Right cardiac atrium (tissue), 5 donors: ENCODE measurements at regions not wholly inside any gene's neighbourhood (a gene's known extent, or its start where the extent isn't known, plus 50 kb on each side); places are given as distances from the start of the nearest gene placed in this dataset.

Experiments
- ATAC-seq, 2 donors: fragments of 200-7000 bp; cut with Tn5 transposase; one replicate each; pipeline versions ENCODE4 v1.8.0 to v1.9.1; 2020; ENCODE audit warnings: moderate library complexity in 2 of 2, mild to moderate bottlenecking in 1 of 2
- DNase-seq, 3 donors: peaks; one replicate each; pipeline ENCODE4 v3.0.0-alpha.2; 2020
- H3K27ac ChIP-seq: one replicate; pipeline ENCODE4 v1.5.1; 2013; ENCODE audit warnings: mild to moderate bottlenecking, low read length, control low read depth, moderate library complexity
- H3K27me3 ChIP-seq: one replicate; pipeline ENCODE4 v1.6.1; 2013; ENCODE audit not compliant: control insufficient read depth, insufficient read depth
- H3K4me1 ChIP-seq: one replicate; pipeline ENCODE4 v1.6.1; 2013; ENCODE audit warnings: low read length; ENCODE audit not compliant: control insufficient read depth, insufficient read depth
- H3K4me3 ChIP-seq: one replicate; pipeline ENCODE4 v1.5.1; 2013; ENCODE audit warnings: low read length, control low read depth
- H3K9me3 ChIP-seq: one replicate; pipeline ENCODE4 v1.6.1; 2013; ENCODE audit warnings: low read length; ENCODE audit not compliant: control insufficient read depth
- WGBS: extraction: QIAGEN DNeasy Blood & Tissue Kit; methylation state at CpG from one replicate; pipeline ENCODE4 v1.1.7; 2013; 5-methylcytosine and 5-hydroxymethylcytosine counted together
- intact Hi-C, 4 donors: fragments of 100-400 bp; cut with DNase I; formaldehyde crosslinking; loops; one replicate each; pipeline versions ENCODE4 v1.11.0 to v1.14.0; 2022 to 2023
- donor health status: healthy with polysubstance abuse.
- donor health status: DM: no; HTN: yes; CAD: no.
- donor health status: DM: no; HTN: no; CAD: no.
- donor health status: DM: no; HTN: yes; CAD: no; lungs with severe emphysema.
- donor health status: DM: yes; HTN: yes; CAD: no.

- H3K27ac ChIP-seq, result no peak overlapping the region
- DNase-seq, result no peak
- no peaks in the 10 kb centered on the region for H3K4me1 ChIP-seq
- WGBS, result 92% methylated on average over 2 of the region's 2 CpGs
- no peak overlapping the region for H3K4me3 ChIP-seq
- H3K9me3 ChIP-seq, result no peaks in the 10 kb centered on the region
- H3K27me3 ChIP-seq, result no peaks in the 10 kb centered on the region
- intact Hi-C loops, result no loop called here
- ATAC-seq, result no peak
Measured at GRCh38 chr16:79748629-79749028, 148.1 kb upstream of the MAF start.

DNA sequence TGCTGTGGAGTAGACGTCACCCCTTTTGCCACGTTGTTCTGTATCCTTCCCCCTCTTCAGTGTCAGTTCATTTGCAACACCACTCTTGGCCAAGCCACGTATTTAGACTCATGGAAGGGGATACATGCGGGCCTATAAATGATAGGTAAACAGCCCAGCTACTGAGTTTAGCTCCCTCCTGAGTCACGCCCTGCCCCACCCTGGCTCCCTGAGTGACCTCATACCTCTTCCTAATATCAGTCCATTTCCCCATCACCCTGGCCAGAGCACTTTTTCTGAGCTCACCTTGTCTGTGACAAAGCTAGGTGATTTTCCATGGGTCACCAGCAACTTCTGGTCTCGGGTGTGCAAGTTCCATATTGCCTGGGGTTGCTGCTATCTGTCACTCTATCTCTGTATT is 147.2 kb upstream of the MAF start:
- no peaks in the 10 kb centered on the region for H3K9me3 ChIP-seq
- H3K4me3 ChIP-seq, result no peak overlapping the region
- H3K27ac ChIP-seq, result no peak overlapping the region
- no peaks in the 10 kb centered on the region for H3K4me1 ChIP-seq
- DNase-seq, result no peak
- intact Hi-C loops, result no loop called here
- H3K27me3 ChIP-seq, result no peaks in the 10 kb centered on the region
- ATAC-seq, result no peak
- 95% methylated on average over 6 of the region's 6 CpGs for WGBS

DNA sequence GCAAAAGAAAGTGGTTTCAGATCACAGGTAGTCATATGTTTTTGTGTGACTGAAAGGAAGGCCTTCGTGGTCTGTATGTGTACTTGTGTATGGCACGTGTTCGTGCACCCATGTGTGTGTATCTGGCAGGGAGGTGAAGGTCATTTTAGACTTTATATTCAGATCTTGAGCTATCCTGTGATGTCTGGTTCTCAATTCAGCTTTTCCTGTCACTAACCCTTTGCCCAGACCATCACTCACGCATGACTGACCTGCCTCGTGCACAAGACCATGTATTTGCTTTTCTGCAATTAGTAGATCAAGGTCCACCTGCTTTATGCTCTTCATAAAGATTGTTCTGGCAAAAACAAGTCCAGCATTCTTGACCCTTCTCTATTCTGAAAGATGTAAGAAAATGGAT is 139.7 kb upstream of the MAF start:
- Histone ChIP-seq H3K27ac (no peak overlapping the region), H3K4me1 (no peaks in the 10 kb centered on the region), H3K27me3 (no peaks in the 10 kb centered on the region), H3K4me3 (no peak overlapping the region), H3K9me3 (no peaks in the 10 kb centered on the region)
- no peak for ATAC-seq
- WGBS, result 98% methylated on average over 5 of the region's 5 CpGs
- DNase-seq, result no peak
- intact Hi-C loops, result no loop called here

- DNase-seq, result no peak
- ATAC-seq, result no peak
- intact Hi-C loops, result loop anchor here in 1 of 4 donors (10.0 kb wide), 1 partner anchor 80 kb away; no protein-coding TSS in a partner anchor
Measured at GRCh38 chr16:79735271-79735670, 134.7 kb upstream of the MAF start.

GRCh38 chr16:79734721-79735120 is 134.2 kb upstream of the MAF start:
- Histone ChIP-seq H3K4me3 (no peak overlapping the region), H3K9me3 (no peaks in the 10 kb centered on the region), H3K27me3 (no peaks in the 10 kb centered on the region), H3K27ac (no peak overlapping the region), H3K4me1 (no peaks in the 10 kb centered on the region)
- ATAC-seq (no peak), DNase-seq (no peak)
- intact Hi-C loops, result loop anchor here in 1 of 4 donors (10.0 kb wide), 1 partner anchor 80 kb away; no protein-coding TSS in a partner anchor
- WGBS, result 61% methylated on average over 2 of the region's 2 CpGs

More at GRCh38 chr16:79735271-79735670, 134.7 kb upstream of the MAF start:
- H3K4me1 ChIP-seq, result no peaks in the 10 kb centered on the region
- no peaks in the 10 kb centered on the region for H3K9me3 ChIP-seq
- H3K4me3 ChIP-seq, result no peak overlapping the region
- H3K27ac ChIP-seq, result no peak overlapping the region
- no peaks in the 10 kb centered on the region for H3K27me3 ChIP-seq

DNA sequence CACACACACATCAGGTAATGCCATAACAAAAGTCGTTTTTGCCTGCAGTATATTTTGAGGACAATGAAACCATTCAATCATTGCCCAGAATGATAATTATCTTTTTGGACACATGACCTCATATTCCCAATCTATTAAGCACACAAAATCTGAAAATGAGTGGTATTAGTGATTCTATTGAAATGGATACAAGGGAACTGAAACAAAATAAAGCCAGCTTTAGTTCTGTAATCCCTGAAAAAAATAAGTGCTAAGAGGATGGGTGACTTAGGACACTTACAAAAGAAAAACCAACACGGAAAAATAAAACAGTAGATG is 128.3 kb upstream of the MAF start:
- ATAC-seq, result no peak

GRCh38 chr16:79728048-79728922 is 127.7 kb upstream of the MAF start:
- Histone ChIP-seq H3K27ac (no peak overlapping the region), H3K4me3 (no peak overlapping the region), H3K27me3 (no peaks in the 10 kb centered on the region), H3K9me3 (no peaks in the 10 kb centered on the region), H3K4me1 (no peaks in the 10 kb centered on the region)
- intact Hi-C loops, result no loop called here
- DNase-seq (no peak), ATAC-seq (no peak)
- 55% methylated on average over 4 of the region's 4 CpGs for WGBS

More for the DNA sequence above, 128.3 kb upstream of the MAF start:
- no peak for DNase-seq
- Histone ChIP-seq H3K9me3 (no peaks in the 10 kb centered on the region), H3K27me3 (no peaks in the 10 kb centered on the region), H3K27ac (no peak overlapping the region), H3K4me1 (no peaks in the 10 kb centered on the region), H3K4me3 (no peak overlapping the region)
- intact Hi-C loops, result no loop called here
- 64% methylated on average over 2 of the region's 2 CpGs for WGBS

DNA sequence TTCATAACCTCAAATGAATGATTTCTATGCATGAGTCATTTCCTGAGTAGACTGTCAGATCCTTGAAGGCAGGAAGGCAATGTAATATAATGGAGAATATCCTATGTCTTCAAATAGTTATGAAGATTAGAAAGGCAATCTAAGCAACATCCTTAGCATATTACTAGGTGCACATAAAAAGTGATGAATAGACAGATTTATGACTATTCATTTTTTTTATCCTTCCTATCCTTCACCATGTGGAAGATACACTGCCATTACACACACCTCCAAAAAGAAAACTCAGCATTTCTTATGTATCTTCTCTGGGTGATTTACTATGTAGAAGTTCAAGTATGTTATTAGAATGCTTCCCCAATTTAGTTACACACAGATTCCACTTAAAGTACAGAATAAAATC is 126.4 kb upstream of the MAF start:
- H3K27ac ChIP-seq, result no peak overlapping the region
- H3K27me3 ChIP-seq, result no peaks in the 10 kb centered on the region
- no peaks in the 10 kb centered on the region for H3K9me3 ChIP-seq
- H3K4me1 ChIP-seq, result no peaks in the 10 kb centered on the region
- DNase-seq (no peak), ATAC-seq (no peak)
- no peak overlapping the region for H3K4me3 ChIP-seq
- intact Hi-C loops, result no loop called here

DNA sequence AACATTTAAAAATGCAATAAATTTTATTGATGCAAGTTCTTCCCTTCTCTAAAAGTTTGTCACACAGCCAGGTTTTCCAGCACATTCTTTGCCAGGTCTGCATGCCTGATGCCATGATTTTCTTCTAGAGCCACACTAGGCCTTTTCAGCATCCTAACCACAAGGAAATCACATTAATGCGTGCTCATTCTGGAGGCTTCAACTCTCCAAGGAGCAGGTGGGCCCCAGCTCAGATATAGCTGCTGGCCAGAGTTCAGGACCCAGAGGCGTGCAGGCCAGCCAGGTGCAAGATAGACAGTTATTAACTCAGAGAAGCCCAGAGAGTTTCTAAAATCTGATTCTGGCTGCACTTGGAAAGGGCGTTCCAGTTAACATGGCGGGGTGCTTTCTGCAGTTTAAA is 124.5 kb upstream of the MAF start:
- no peak for ATAC-seq
- no peak overlapping the region for H3K4me3 ChIP-seq
- intact Hi-C loops, result no loop called here
- WGBS, result 87% methylated on average over 4 of the region's 4 CpGs
- H3K27me3 ChIP-seq, result no peaks in the 10 kb centered on the region
- no peaks in the 10 kb centered on the region for H3K4me1 ChIP-seq
- no peak overlapping the region for H3K27ac ChIP-seq
- H3K9me3 ChIP-seq, result no peaks in the 10 kb centered on the region
- DNase-seq, result no peak

DNA sequence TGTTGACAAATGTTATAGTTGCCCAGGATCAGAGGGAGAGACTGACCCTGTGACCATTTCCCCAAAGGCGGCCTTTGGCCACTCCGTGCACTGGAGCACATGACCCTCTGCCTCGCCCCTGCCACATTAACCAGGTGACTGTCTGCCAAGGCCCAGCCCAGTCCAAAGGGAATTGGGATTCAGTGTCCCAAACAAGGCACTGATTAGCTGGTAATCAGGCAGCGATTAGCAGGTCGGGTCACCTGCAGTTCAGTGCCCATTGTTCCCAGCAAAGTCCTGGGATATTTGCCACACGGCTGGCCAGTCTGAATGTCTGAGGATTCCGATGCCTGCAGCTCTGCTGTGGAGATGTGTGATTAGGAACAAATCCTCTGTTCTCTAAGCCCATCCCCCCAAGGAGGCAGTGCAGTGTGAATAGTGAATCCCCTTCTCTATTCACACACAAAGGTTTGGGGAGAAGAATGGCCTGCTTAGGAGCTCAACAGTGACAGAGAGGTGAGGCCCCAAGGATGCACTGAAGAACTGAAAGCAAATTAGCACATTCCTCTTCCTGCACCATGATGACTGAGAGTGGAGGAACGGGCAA is 123.1 kb upstream of the MAF start:
- H3K4me1 ChIP-seq, result no peaks in the 10 kb centered on the region
- no peaks in the 10 kb centered on the region for H3K9me3 ChIP-seq
- no peaks in the 10 kb centered on the region for H3K27me3 ChIP-seq
- ATAC-seq (no peak), DNase-seq (no peak)
- WGBS, result 88% methylated on average over 8 of the region's 8 CpGs
- H3K27ac ChIP-seq, result no peak overlapping the region
- intact Hi-C loops, result no loop called here
- H3K4me3 ChIP-seq, result no peak overlapping the region

GRCh38 chr16:79721270-79721669 is 120.7 kb upstream of the MAF start:
- no peak for ATAC-seq

More at GRCh38 chr16:79721270-79721669, 120.7 kb upstream of the MAF start:
- intact Hi-C loops, result no loop called here
- no peak for DNase-seq
- Histone ChIP-seq H3K4me1 (no peaks in the 10 kb centered on the region), H3K27me3 (no peaks in the 10 kb centered on the region), H3K9me3 (no peaks in the 10 kb centered on the region), H3K4me3 (no peak overlapping the region), H3K27ac (no peak overlapping the region)
- 40% methylated on average over 6 of the region's 6 CpGs for WGBS
